Lower leg skin (tissue), 4 donors: ENCODE measurements at regions not wholly inside any gene's neighbourhood (a gene's known extent, or its start where the extent isn't known, plus 50 kb on each side); places are given as distances from the start of the nearest gene placed in this dataset.

Experiments
- DNase-seq, 2 donors: peaks; one replicate each; pipeline ENCODE4 v3.0.0-alpha.2; 2019; ENCODE audit warnings: low spot score in 2 of 2
- H3K4me3 ChIP-seq: fragments of 200-600 bp; sonication (generic); 2 replicates; pipeline ENCODE4 v1.5.1; 2017; ENCODE audit warnings: mild to moderate bottlenecking, low read depth; ENCODE audit not compliant: poor library complexity, severe bottlenecking
- CTCF ChIP-seq, 3 donors: fragments of 450-650 bp; IDR thresholded peaks; one replicate each; pipeline ENCODE4 v1.5.1; 2016; ENCODE audit warnings: antibody characterized with exemption in 3 of 3, mild to moderate bottlenecking in 3 of 3, moderate library complexity in 2 of 3
- POLR2A ChIP-seq, 2 donors: fragments of 450-650 bp; IDR thresholded peaks; one replicate each; pipeline ENCODE4 v1.6.1; 2016 to 2017; ENCODE audit warnings: antibody characterized with exemption in 2 of 2, mild to moderate bottlenecking in 1 of 2, moderate library complexity in 1 of 2
- WGBS, 2 donors: methylation state at CpG; one replicate each; pipeline ENCODE4 v1.1.5; 2018; 5-methylcytosine and 5-hydroxymethylcytosine counted together
- intact Hi-C: fragments of 100-400 bp; cut with DNase I; formaldehyde crosslinking; loops from one replicate; pipeline ENCODE4 v1.15.0; 2023; ENCODE audit warnings: low total_unique reads

- H3K4me3 ChIP-seq = no peak overlapping the region
- WGBS, 2 donors = 51 to 56% methylated on average over 9 of the region's 9 CpGs
- TF ChIP-seq CTCF (IDR thresholded peaks at IDR 0.05) (no peak), POLR2A (IDR thresholded peaks at IDR 0.05) (no peak)
- DNase-seq = no peak
- intact Hi-C loops = no loop called here
Measured at GRCh38 chr1:79604490-79605198, 598.1 kb upstream of the ADGRL4 start.

- H3K4me3 ChIP-seq = no peak overlapping the region
- no peak for TF ChIP-seq POLR2A (IDR thresholded peaks at IDR 0.05)
- no peak for TF ChIP-seq CTCF (IDR thresholded peaks at IDR 0.05)
- 79 to 84% methylated on average over 2 of the region's 2 CpGs for WGBS, 2 donors
- intact Hi-C loops = no loop called here
- DNase-seq = no peak
Measured at GRCh38 chr1:79603843-79604242, 597.3 kb upstream of the ADGRL4 start.

GRCh38 chr1:79599257-79599656 lies 592.7 kb upstream of the ADGRL4 start:
- intact Hi-C loops = no loop called here
- DNase-seq = no peak
- no peak overlapping the region for H3K4me3 ChIP-seq
- TF ChIP-seq CTCF (IDR thresholded peaks at IDR 0.05) (no peak), POLR2A (IDR thresholded peaks at IDR 0.05) (no peak)
- WGBS, 2 donors = 62 to 66% methylated on average over 2 of the region's 2 CpGs

- no peak overlapping the region for H3K4me3 ChIP-seq
- intact Hi-C loops = no loop called here
- no peak for DNase-seq
- WGBS, 2 donors = 84 to 94% methylated on average over 1 of the region's 1 CpG
- no peak for TF ChIP-seq POLR2A (IDR thresholded peaks at IDR 0.05)
- TF ChIP-seq CTCF (IDR thresholded peaks at IDR 0.05) = no peak
Measured at GRCh38 chr1:79595931-79596330, 589.4 kb upstream of the ADGRL4 start.

GRCh38 chr1:79594121-79594698 lies 587.7 kb upstream of the ADGRL4 start:
- DNase-seq = no peak
- TF ChIP-seq POLR2A (IDR thresholded peaks at IDR 0.05) (no peak), CTCF (IDR thresholded peaks at IDR 0.05) (no peak)
- H3K4me3 ChIP-seq = no peak overlapping the region
- WGBS, 2 donors = 91% methylated on average over 17 of the region's 17 CpGs
- intact Hi-C loops = no loop called here

GRCh38 chr1:79592707-79593106 lies 586.2 kb upstream of the ADGRL4 start:
- no peak for DNase-seq
- TF ChIP-seq POLR2A (IDR thresholded peaks at IDR 0.05) (no peak), CTCF (IDR thresholded peaks at IDR 0.05) (no peak)
- H3K4me3 ChIP-seq = no peak overlapping the region
- WGBS, 2 donors = 87 to 97% methylated on average over 1 of the region's 1 CpG
- intact Hi-C loops = no loop called here
